ENCODE measurements at regions not wholly inside any gene's neighbourhood (a gene's known extent, or its start where the extent isn't known, plus 50 kb on each side); places are given as distances from the start of the nearest gene placed in this dataset.

GRCh38 chrX:39961441-39961840 lies 136.3 kb downstream of the BCOR start:
- TF ChIP-seq CTCF (IDR thresholded peaks at IDR 0.05; ENCODE audit: insufficient read depth, missing control alignments): no peak
- FAIRE-seq (no peak), DNase-seq (ENCODE audit: insufficient read length, low spot score) (no peak)

- TF ChIP-seq CTCF (IDR thresholded peaks at IDR 0.05; ENCODE audit: insufficient read depth, missing control alignments): no peak
- no peak for FAIRE-seq
- no peak for DNase-seq (ENCODE audit: insufficient read length, low spot score)
Observed at GRCh38 chrX:39965051-39965573, 132.6 kb downstream of the BCOR start.

- FAIRE-seq: no peak
Observed at GRCh38 chrX:39966176-39966575, 131.6 kb downstream of the BCOR start.

GRCh38 chrX:39967348-39967747 lies 130.4 kb downstream of the BCOR start:
- FAIRE-seq (no peak), DNase-seq (ENCODE audit: insufficient read length, low spot score) (no peak)
- TF ChIP-seq CTCF (IDR thresholded peaks at IDR 0.05; ENCODE audit: insufficient read depth, missing control alignments): no peak

More at GRCh38 chrX:39966176-39966575, 131.6 kb downstream of the BCOR start:
- DNase-seq (ENCODE audit: insufficient read length, low spot score): no peak
- no peak for TF ChIP-seq CTCF (IDR thresholded peaks at IDR 0.05; ENCODE audit: insufficient read depth, missing control alignments)

- no peak for DNase-seq (ENCODE audit: insufficient read length, low spot score)
- FAIRE-seq: no peak
- TF ChIP-seq CTCF (IDR thresholded peaks at IDR 0.05; ENCODE audit: insufficient read depth, missing control alignments): no peak
Observed at GRCh38 chrX:39969099-39969818, 128.5 kb downstream of the BCOR start.

GRCh38 chrX:39969819-39970504 lies 127.8 kb downstream of the BCOR start:
- DNase-seq (ENCODE audit: insufficient read length, low spot score) (no peak), FAIRE-seq (no peak)
- TF ChIP-seq CTCF (IDR thresholded peaks at IDR 0.05; ENCODE audit: insufficient read depth, missing control alignments): no peak

- DNase-seq (ENCODE audit: insufficient read length, low spot score) (no peak), FAIRE-seq (no peak)
- TF ChIP-seq CTCF (IDR thresholded peaks at IDR 0.05; ENCODE audit: insufficient read depth, missing control alignments): no peak
Observed at GRCh38 chrX:39971760-39972159, 126.0 kb downstream of the BCOR start.
